ENCODE measurements at regions not wholly inside any gene's neighbourhood (a gene's known extent, or its start where the extent isn't known, plus 50 kb on each side); places are given as distances from the start of the nearest gene placed in this dataset.

- no peak for TF ChIP-seq EZH2 (IDR thresholded peaks at IDR 0.05; ENCODE audit: insufficient read depth, poor library complexity, severe bottlenecking)
- no peak for TF ChIP-seq EZH2phosphoT487 (IDR thresholded peaks at IDR 0.05; ENCODE audit: insufficient read depth, low read depth)
Observed at GRCh38 chr4:123825596-123826291, 429.1 kb downstream of the SPRY1 start.
